GM21447 (cell line): ENCODE measurements at regions not wholly inside any gene's neighbourhood (a gene's known extent, or its start where the extent isn't known, plus 50 kb on each side); places are given as distances from the start of the nearest gene placed in this dataset.

Experiments used
- ATAC-seq: cut with Tn5 transposase; IDR thresholded peaks from one replicate; pipeline ENCODE4 v1.9.1; 2021; ENCODE audit not compliant: unreplicated experiment

GRCh38 chr13:62702502-62702901 is 1286.9 kb upstream of the PCDH20 start:
- ATAC-seq, result no peak

GRCh38 chr13:62697701-62698100 is 1282.1 kb upstream of the PCDH20 start:
- no peak for ATAC-seq

- no peak for ATAC-seq
These were observed 1280.8 kb upstream of the PCDH20 start for GRCh38 chr13:62696490-62696889.

GRCh38 chr13:62687732-62688131 is 1272.1 kb upstream of the PCDH20 start:
- ATAC-seq, result no peak

- no peak for ATAC-seq
These were observed 1268.7 kb upstream of the PCDH20 start for GRCh38 chr13:62684359-62684758.

- ATAC-seq, result no peak
These were observed 1267.1 kb upstream of the PCDH20 start for GRCh38 chr13:62682788-62683187.

GRCh38 chr13:62678039-62678438 is 1262.4 kb upstream of the PCDH20 start:
- no peak for ATAC-seq

GRCh38 chr13:62663767-62664166 is 1248.1 kb upstream of the PCDH20 start:
- no peak for ATAC-seq

GRCh38 chr13:62659365-62659764 is 1243.7 kb upstream of the PCDH20 start:
- no peak for ATAC-seq

GRCh38 chr13:62653371-62653770 is 1237.7 kb upstream of the PCDH20 start:
- no peak for ATAC-seq

GRCh38 chr13:62643799-62644524 is 1228.3 kb upstream of the PCDH20 start:
- ATAC-seq, result no peak

GRCh38 chr13:62643007-62643483 is 1227.4 kb upstream of the PCDH20 start:
- ATAC-seq, result no peak

- ATAC-seq, result no peak
These were observed 1219.5 kb upstream of the PCDH20 start for GRCh38 chr13:62635161-62635560.

GRCh38 chr13:62633448-62633847 is 1217.8 kb upstream of the PCDH20 start:
- no peak for ATAC-seq

GRCh38 chr13:62631619-62632018 is 1216.0 kb upstream of the PCDH20 start:
- no peak for ATAC-seq

- no peak for ATAC-seq
These were observed 1215.5 kb upstream of the PCDH20 start for GRCh38 chr13:62631124-62631523.

- ATAC-seq, result no peak
These were observed 1214.0 kb upstream of the PCDH20 start for GRCh38 chr13:62629618-62630017.

GRCh38 chr13:62627226-62627625 is 1211.6 kb upstream of the PCDH20 start:
- no peak for ATAC-seq

GRCh38 chr13:62626771-62627170 is 1211.1 kb upstream of the PCDH20 start:
- no peak for ATAC-seq

GRCh38 chr13:62625214-62625881 is 1209.7 kb upstream of the PCDH20 start:
- ATAC-seq, result no peak

GRCh38 chr13:62613819-62614218 is 1198.2 kb upstream of the PCDH20 start:
- no peak for ATAC-seq

GRCh38 chr13:62611343-62611742 is 1195.7 kb upstream of the PCDH20 start:
- no peak for ATAC-seq

- no peak for ATAC-seq
These were observed 1183.1 kb upstream of the PCDH20 start for GRCh38 chr13:62598708-62599107.
